ENCODE measurements at regions not wholly inside any gene's neighbourhood (a gene's known extent, or its start where the extent isn't known, plus 50 kb on each side); places are given as distances from the start of the nearest gene placed in this dataset.

GRCh38 chr2:2702385-2702784 is 371.3 kb upstream of the MYT1L start:
- TF ChIP-seq CTCF (IDR thresholded peaks at IDR 0.05) (no peak), POLR2A (IDR thresholded peaks at IDR 0.05) (no peak)
